RWPE2 (cell line): ENCODE measurements at regions not wholly inside any gene's neighbourhood (a gene's known extent, or its start where the extent isn't known, plus 50 kb on each side); places are given as distances from the start of the nearest gene placed in this dataset.

Experiments used
- ATAC-seq: fragments of 200-7000 bp; cut with Tn5 transposase; 3 replicates; pipeline ENCODE4 v1.9.1; 2021; ENCODE audit warnings: low read depth
- DNase-seq: peaks from one replicate; pipeline ENCODE4 v3.0.0-alpha.2; 2020; ENCODE audit warnings: low spot score
- H3K27ac ChIP-seq: fragments of 450-650 bp; 2 replicates; pipeline ENCODE4 v1.5.1; 2017; ENCODE audit warnings: mild to moderate bottlenecking; ENCODE audit not compliant: poor library complexity, severe bottlenecking
- H3K27me3 ChIP-seq: fragments of 250-450 bp; sonication (Bioruptor Pico); 2 replicates; pipeline ENCODE4 v1.5.1; 2021; ENCODE audit warnings: mild to moderate bottlenecking, moderate library complexity; ENCODE audit not compliant: insufficient read depth, poor library complexity, severe bottlenecking
- H3K36me3 ChIP-seq: fragments of 250-450 bp; sonication (Bioruptor Pico); 2 replicates; pipeline ENCODE4 v1.5.1; 2020; ENCODE audit warnings: low read depth, mild to moderate bottlenecking, moderate library complexity
- H3K4me1 ChIP-seq: fragments of 250-450 bp; sonication (Bioruptor Pico); 2 replicates; pipeline ENCODE4 v1.5.1; 2021; ENCODE audit warnings: mild to moderate bottlenecking, moderate library complexity; ENCODE audit not compliant: insufficient read depth, poor library complexity, severe bottlenecking
- H3K4me3 ChIP-seq: fragments of 250-450 bp; sonication (Bioruptor Pico); 2 replicates; pipeline ENCODE4 v1.5.1; 2021; ENCODE audit warnings: mild to moderate bottlenecking, moderate library complexity; ENCODE audit not compliant: severe bottlenecking
- H3K9me3 ChIP-seq: fragments of 250-450 bp; sonication (Bioruptor Pico); 2 replicates; pipeline ENCODE4 v1.5.1; 2021; ENCODE audit warnings: mild to moderate bottlenecking, moderate library complexity; ENCODE audit not compliant: severe bottlenecking
- CTCF ChIP-seq: fragments of 450-650 bp; IDR thresholded peaks from one replicate; pipeline ENCODE4 v1.5.1; 2017; ENCODE audit warnings: mild to moderate bottlenecking, moderate library complexity; ENCODE audit not compliant: poor library complexity, severe bottlenecking

GRCh38 chr5:73365990-73366667 is 82.4 kb downstream of the FOXD1 start:
- H3K4me1 ChIP-seq = peaks cover 41% of the 10 kb centered on the region
- no peaks in the 10 kb centered on the region for H3K27me3 ChIP-seq
- peak overlapping the region; percentile 58 for H3K27ac ChIP-seq
- H3K36me3 ChIP-seq = no peaks in the 10 kb centered on the region
- DNase-seq (no peak), ATAC-seq (no peak)
- no peaks in the 10 kb centered on the region for H3K9me3 ChIP-seq
- TF ChIP-seq CTCF = no peak
- no peak overlapping the region for H3K4me3 ChIP-seq

- ATAC-seq = peak; percentile 86
- H3K4me3 ChIP-seq = no peak overlapping the region
- peak overlapping the region; percentile 58 for H3K27ac ChIP-seq
- H3K27me3 ChIP-seq = no peaks in the 10 kb centered on the region
- no peak for DNase-seq
- H3K9me3 ChIP-seq = no peaks in the 10 kb centered on the region
- no peak for TF ChIP-seq CTCF
- peaks cover 36% of the 10 kb centered on the region for H3K4me1 ChIP-seq
- H3K36me3 ChIP-seq = no peaks in the 10 kb centered on the region
Measured at GRCh38 chr5:73365301-73365853, 83.2 kb downstream of the FOXD1 start.

GRCh38 chr5:73363911-73364730 is 84.5 kb downstream of the FOXD1 start:
- Histone ChIP-seq H3K4me1 (peaks cover 26% of the 10 kb centered on the region), H3K27me3 (no peaks in the 10 kb centered on the region), H3K9me3 (no peaks in the 10 kb centered on the region), H3K4me3 (no peak overlapping the region), H3K27ac (peak overlapping the region; percentile 58), H3K36me3 (no peaks in the 10 kb centered on the region)
- TF ChIP-seq CTCF = peak; percentile 18
- ATAC-seq (peak; percentile 37; the same call in 2 of the 3 replicates), DNase-seq (no peak)

GRCh38 chr5:73359395-73359794 is 89.2 kb downstream of the FOXD1 start:
- Histone ChIP-seq H3K4me1 (peaks cover 7% of the 10 kb centered on the region), H3K9me3 (no peaks in the 10 kb centered on the region), H3K27ac (no peak overlapping the region), H3K27me3 (no peaks in the 10 kb centered on the region), H3K36me3 (no peaks in the 10 kb centered on the region), H3K4me3 (no peak overlapping the region)
- ATAC-seq = no peak
- TF ChIP-seq CTCF = no peak
- no peak for DNase-seq

GRCh38 chr5:73358366-73358765 is 90.2 kb downstream of the FOXD1 start:
- Histone ChIP-seq H3K27ac (no peak overlapping the region), H3K4me3 (no peak overlapping the region), H3K36me3 (no peaks in the 10 kb centered on the region), H3K4me1 (no peaks in the 10 kb centered on the region), H3K27me3 (no peaks in the 10 kb centered on the region), H3K9me3 (no peaks in the 10 kb centered on the region)
- no peak for TF ChIP-seq CTCF
- DNase-seq (no peak), ATAC-seq (no peak)
